ENCODE measurements at regions not wholly inside any gene's neighbourhood (a gene's known extent, or its start where the extent isn't known, plus 50 kb on each side); places are given as distances from the start of the nearest gene placed in this dataset.

DNA sequence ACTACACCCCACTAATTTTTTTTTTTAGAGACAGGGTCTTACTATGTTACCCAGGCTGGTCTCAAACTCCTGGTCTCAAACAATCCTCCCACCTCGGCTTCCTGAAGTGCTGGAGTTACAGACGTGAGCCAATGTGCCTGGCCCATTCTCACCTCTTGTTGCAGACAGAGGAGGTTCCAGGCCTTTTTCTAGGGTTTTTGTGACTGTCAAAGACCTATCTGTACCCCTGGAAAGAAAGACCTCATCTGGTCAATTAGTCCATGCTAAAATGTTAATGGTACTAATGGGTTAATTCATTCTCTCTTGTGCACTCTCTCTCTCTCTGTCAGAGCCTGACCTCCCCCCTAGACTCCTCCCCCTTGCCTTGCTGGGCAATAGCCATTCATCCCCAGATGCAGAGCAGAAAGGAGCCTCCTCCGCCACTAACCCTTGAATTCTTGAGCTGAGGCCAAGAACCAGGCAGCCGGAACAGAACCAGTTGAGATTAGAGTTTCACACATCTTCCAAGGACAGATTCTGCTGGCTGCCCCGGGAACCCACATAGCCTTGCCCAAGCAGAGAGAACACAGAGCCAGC lies 209.7 kb downstream of the SKIDA1 start:
- no peak for DNase-seq

DNA sequence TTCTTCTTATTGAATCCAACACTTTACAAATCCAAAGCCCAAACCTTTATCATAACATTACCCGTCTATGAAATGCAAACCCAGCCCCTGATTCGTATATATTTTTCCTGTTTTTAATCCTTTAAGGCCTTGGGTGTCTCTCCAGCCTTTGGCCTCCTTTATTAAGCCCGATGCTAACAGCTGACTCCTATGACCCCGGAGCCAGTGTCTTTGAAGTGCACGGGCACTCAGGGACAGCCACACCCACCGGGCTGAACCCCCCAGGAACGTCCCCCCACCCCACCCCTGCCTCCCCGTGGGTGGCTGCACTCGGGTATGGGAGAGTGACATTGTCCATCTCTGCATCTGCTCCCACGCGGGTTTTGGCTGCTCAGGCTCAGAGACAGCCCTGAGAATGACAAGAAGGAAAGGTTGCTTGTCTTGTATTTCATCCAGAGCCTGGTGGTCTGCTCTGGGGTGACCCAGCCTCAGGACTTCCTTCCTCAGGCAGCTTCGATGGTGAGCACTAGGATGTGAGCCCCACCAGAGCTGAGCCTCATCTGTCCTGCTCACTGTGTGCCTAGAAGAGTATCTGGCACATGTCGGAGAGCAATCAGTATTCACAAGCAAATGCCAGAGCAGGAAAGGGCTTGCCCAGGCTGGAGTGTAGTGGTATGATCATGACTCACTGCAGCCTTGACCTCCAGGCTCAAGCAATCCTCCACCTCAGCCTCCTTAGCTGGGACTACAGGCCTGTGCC lies 210.4 kb downstream of the SKIDA1 start:
- DNase-seq: no peak

DNA sequence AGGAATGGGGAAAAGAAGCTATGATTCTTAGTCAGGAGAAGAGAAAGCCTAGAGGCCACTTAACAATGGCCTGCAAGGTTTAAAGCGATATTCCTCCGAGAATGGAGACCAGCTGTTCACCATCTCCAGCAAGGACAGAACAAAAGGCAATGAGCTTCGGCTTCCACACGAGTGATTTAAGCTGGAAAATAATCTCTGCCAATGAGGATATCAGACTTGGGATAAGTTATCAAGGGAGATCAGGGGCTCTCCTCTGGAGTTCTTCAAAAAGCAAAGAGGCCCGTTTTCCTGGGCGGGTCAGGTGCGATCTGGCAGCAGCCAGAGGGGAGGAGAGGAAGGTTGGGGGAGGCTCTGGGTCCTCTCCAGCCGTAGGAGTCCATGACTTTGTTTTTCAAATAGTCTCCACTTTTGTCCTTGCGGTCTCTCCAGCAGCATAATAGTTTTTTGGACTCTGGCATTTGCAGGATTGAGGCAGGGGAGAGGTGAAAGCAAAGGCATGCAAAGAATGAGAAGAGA lies 211.3 kb downstream of the SKIDA1 start:
- no peak for DNase-seq

DNA sequence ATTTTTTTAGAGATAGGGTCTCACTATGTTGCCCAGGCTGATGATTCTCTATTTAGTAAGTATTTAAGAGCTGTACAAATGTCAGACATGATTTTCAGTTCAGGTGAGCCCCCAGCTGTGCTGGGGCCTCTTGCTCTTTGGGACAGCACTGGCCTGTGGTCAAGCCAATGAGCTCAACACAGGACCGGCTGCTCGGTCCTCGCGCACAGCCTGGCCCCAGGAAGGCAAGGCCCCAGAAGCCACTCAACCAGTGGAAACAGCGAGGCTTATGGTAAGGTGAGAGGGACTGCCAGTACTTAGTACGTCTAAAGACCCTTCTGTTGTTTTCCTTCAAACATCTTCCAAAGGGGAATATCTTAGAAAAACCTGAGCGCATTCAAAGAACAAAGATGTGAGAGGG lies 211.8 kb downstream of the SKIDA1 start:
- no peak for DNase-seq

DNA sequence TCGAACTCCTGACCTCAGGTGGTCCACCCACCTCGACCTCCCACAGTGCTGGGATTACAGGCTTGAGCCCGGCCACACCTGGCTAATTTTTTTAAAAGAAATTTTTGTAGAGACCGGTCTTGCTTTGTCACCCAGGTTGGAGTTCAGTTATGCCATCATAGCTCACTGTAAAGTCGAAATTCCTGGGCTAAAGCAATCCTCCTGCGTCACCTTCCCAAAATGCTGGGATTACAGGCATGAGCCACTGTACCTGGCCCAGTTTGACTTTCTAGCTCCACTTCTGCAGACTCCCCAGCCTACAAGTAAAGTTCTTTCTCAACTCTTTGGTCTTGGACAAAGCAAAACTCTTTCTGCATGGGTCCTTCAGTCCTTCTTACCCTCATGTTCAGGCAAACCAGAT lies 214.1 kb downstream of the SKIDA1 start:
- DNase-seq: no peak

DNA sequence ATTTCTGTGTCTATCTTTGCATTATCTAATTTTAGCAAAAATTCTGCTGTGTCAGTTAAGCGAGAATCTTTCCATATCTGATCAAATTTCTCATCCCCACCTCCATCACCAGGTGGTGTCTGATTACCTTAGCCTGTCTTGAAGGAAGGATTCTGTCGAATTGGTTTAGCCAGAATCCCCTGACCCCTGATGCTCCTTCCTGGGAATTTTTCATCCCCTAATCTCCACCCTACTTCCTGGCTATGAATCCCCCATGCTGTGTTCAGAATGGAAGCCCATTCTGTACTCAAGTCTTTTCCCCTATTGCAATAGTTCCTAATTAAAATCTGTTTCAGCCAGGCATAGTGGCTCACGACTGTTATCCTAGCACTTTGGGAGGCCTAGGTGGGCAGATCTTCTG lies 216.1 kb downstream of the SKIDA1 start:
- no peak for DNase-seq

DNA sequence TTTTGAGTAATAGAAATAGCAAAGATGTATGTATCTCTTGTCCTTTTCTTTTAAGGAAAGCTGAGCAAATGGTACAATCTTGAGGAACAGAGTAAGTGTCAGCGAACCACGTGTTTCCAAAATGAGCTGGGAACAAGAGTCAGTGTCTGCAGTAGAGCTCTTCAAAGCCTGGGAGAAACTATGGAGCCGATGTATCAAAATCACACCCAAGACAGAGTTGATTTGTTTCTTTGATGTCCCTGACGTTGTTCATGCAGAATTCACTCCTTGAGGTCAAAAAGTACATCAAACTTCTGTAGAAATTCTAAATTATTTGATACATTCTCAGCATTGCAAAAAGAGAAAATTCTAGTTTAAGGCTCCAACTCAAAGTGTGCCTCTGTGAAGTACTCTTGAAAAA lies 216.5 kb downstream of the SKIDA1 start:
- no peak for DNase-seq

DNA sequence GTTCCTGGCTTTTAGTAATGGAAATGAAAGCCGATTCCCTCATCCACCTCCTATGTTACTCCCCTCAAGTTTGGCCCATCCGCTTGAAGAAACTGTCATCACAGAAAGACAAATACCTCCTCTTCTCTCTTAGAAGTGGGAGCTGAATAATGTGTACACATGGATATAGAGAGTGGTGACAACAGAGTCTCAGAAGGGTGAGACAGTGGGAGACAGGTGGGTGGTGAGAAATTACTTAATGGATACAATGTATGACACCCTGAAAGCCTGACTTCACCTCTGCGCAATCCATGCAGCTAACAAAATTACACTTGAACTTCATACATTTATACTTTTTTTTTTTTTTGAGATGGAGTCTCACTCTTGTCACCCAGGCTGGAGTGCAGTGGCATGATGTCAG lies 217.5 kb downstream of the SKIDA1 start:
- DNase-seq: no peak

DNA sequence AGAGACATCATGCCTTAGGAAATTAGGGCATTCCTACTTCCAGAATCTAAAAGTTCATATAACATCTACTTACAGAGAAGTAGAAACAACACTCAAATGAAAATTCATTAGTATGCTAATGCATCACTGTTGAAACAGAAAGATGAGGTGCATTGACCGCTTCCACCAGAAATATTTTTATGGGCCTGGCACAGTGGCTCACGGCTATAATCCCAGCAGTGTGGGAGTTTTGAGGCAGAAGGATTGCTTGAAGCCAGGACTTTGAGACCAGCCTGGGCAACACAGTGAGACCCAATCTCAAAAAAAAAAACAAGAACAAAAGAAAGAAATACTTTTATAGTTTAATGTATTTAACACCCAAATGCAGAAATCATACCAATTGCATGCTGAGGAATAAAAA lies 220.9 kb downstream of the SKIDA1 start:
- DNase-seq: no peak

DNA sequence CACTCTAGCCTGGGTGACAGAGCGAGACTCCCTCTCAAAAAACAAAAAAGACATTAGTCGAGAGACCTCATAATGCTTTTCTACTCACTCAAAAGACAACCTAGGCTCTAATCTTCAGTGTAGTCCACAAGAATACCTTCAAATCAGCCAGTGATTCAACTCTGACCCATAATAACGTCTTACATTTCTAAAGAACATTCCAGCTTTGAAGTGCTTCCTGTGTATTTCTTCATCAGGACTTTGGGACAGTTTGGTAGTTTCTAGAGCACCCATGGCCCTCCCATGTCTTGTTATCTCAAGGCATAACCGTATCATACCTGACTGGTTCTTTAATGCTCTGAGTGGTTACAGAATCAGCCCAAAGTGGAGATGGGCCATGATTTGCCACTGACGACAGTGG lies 221.3 kb downstream of the SKIDA1 start:
- DNase-seq: no peak

DNA sequence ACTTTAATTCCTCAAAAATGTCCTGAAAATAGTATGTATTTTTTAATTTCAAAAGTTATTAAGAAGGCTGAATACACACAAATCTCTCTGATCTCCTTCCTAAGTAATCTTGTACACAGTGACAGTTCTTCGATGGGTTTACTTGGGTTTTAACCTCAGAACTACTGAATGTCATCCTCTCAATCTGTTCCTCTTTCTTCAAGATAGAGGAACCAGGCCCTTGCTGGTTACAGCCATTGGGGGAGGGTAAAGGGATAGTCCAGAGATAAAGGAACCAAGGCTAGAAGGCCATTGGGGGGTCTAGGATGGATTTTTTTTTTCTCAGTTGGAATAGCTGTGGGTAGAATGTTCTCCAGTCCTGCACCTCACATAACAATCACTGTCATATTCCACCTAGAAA lies 224.9 kb downstream of the SKIDA1 start:
- no peak for DNase-seq

DNA sequence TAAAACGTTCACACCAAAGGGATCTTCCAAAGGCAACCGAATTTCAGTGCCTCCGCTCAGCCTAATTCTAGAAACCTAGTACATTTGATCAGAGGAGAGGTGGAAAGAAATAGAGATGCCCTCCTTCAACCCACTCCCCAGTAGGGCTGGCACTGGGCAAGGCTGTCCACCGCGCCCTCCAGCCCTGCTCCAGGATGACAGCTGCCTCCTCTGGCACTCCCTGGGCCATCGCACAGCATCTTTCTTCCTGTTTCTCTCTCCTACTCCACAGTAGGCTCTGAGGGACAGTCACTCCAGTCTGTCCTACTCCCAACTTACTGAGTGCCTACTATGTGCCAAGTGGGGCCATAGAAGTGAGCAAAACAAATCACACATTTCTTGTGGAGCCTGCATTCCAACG lies 226.2 kb downstream of the SKIDA1 start:
- no peak for DNase-seq

DNA sequence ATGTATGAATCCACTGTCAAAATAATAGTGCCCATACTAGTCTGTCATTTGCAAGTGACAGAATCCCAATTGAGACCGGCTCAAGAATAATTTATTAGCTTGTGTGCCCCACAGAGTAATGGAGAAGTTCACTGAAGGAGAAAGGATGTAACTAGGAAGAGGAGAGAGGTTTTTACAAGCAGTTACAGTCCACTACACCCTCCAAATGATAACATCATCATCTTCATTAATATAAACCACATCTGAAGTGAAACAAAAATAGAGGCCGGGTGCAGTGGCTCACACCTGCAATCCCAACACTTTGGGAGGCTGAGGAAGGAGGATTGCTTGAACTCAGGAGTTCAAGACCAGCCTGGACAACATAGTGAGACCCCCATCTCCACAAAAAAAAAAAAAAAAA lies 226.8 kb downstream of the SKIDA1 start:
- no peak for DNase-seq

DNA sequence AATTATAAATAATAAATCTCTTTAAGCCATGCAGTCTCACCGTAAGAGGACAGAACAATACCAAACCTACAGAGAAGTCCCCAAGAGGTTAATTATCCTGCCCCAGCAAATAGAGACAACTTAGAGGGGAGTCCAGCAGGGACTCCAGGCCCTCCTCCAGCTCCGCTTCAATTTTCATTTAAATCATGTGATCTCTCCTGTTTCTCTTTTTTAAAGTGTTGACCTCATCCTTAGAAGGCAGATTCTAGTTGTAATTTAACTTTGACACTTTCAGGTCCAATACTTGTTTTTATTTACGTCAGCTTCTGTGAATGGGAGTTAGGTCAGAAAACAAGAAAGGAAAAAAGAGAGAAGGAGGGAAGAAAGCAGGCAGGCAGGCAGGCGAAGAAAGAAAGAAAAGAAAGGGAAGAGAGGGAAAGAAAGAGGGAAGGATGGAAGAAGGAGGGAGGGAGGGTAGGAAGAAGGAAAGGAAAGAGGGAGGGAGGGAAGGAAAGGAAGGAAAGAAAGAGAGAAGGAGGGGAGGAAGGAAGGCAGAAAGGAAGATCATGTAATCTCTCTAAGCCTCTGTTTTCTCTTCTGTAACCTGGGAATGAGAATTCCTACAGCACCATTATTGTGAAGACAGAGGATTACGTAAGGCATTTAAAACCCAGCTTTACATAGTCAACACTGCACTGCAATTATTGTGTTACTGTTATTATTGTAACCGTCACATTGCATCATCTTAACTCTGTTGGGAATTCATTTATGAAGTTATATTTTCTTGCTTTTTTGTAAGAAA lies 227.7 kb downstream of the SKIDA1 start:
- no peak for DNase-seq

DNA sequence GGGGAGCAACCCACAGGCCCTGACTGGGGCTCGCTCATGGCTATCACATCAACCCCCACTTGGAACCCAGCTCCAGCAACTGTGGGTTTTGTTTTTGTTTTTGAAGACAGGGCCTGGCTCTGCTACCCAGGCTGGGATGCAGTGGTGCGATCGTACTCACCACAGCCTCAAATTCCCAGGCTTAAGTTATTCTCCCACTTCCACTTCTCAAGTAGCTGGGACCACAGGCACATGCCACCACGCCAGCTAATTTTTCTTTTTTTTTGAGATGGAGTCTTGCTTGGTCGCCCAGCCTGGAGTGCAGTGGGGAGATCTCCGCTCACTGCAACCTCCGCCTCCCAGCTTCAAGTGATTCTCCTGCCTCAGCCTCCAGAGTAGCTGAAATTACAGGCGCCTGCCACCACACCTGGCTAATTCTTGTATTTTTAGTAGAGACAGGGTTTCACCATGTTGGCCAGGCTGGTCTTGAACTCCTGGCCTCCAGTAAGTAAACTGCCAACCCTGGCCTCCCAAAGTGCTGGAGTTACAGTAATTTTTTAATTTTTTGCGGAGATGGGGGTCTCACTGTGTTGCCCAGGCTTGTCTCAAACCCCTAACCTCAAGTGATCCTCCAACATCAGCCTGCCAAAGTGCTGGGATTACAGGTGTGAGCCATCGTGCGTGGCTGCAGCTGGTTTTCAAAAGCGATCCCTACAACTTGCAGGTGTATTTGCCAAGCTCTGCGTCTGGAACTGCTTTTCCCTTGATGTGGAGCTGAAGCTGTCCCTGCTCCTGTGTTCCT lies 228.7 kb downstream of the SKIDA1 start:
- no peak for DNase-seq

DNA sequence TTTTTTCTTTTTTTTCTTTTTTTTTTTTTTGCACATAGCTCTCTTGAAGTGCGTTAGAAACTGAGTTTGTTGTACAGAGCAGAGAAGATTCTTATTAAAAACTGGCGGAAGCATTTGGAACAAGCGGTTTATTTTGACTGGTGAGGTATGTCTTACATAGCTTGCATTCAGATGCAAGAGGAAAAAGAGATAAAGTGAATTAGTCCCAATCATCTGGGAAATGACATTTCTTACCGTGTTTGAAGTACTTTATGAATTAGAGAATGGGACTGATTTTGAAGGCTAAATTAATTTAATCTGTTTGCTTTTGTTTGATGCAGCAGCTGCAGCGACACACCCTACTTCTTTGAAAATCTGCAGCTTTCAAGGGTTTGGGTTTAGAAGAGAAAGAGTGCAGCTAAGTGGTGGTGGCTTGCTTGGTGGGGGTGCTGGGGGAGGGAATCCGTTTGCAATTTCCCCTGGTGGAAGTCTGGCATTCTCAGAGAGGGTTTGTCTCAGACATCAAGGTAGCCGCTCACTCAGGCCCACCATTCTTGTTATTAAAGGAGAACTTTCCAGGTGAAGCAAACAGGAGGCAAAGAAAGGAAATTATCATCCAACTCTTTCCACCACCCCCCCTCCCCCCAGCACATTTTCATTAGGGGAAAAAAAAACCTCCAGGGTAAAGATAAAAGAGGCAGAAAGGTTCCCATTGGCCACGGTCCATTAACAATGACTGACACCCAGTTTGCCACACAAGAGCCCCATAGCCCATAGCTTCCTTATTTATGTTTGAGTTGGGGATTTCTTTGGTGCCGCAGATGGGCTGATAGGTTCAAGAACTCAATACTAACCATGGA lies 231.7 kb downstream of the SKIDA1 start:
- DNase-seq: no peak

DNA sequence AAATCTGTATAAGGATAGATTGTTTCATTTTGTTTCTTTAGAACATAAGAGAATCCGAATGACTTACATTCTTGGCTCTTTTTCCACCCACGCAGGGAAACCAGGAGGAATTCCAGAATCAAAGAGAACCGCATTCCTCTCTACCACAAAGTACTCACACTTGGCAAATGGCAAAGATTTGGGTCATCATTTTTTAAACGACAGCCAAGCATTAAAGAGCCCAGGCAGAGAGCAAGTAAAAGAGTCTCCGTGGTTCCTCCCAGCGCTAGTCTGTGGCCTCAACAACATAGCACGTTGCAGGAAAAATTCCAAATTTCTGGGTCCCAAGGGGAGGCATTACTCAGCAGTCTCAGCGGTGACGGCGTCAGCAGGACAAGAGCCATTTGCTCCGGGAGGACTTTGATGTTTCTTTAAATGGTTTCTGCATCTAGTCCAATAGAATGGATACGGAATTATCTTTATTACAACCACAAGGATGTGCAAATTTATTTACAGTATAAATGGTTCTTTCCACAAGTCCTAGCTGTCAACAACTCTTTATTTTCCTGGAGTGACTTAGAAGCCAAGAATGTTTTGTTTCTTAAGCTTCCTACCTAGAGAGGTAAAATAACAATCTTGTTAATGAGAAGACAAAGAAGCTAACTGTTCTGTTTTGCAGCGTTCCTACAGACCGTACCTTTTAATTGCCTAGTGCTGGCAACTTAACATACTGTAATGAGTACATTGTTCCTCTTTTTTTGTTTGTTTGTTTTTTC lies 232.5 kb downstream of the SKIDA1 start:
- DNase-seq: no peak

DNA sequence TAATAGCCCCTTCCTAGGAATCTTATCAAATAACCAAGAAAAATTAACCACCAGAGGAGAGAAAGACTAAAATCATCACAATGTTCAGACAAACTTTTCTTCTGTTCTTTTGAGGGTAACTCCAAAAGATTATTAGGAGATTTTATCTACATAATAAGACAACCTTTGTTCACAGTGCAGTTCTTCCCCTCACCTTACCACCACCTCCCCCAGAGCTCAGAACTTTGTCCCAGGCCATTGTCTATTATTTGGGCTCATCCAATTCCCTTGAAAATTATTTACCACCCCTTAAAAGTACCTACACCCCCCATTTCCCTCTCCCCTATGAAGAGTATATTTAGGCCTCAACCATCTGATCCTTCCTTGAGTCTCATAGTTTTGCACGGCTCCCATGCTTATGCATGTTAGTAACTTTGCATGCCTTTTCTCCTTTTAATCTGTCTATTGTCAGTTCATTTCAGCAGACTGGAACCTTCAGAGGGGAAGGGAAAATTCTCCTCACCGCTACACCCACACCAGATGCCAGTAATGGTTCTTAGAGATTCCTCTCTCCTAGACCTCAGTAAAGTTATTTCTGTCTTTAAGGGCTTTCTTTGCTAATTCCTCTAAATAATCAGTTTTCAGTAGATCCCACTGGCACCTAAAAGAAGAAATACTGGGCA lies 234.9 kb downstream of the SKIDA1 start:
- DNase-seq: no peak

DNA sequence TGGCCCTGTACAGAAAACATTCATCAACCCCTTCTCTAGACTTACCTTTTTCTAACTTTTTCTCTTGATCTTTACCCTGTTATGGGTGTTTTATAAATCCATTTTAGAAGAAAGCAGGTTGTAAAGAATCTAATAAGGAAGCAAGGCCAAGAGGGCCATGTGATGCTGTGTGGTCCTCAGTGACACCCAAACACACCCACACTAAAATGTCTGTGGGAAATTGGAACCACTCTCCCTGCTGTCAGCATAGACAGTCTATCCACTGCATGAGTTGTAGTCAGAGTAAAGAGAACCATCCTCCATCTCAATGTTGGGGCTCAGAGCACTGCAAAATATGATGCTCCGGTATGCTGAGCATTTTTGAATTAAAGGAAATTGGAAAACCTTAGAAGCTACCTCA lies 235.5 kb downstream of the SKIDA1 start:
- no peak for DNase-seq

DNA sequence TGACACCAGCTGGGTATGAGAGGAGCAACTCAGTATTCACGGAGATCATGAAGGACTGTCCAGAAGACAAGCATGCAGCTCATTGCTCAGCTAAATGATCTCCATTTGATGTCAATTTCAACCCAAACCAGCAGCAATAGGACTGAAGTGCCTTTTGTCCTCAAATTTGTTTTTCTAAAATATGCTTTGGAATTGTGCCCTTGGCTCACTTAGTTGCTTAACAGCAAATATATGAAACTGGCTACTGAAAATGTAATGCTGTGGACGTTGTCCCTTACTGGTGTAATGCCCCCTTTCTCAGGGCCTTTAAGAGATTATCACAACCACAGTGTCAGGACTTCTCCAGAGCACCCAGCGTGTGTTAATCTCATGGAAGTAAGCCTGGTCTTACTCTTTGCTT lies 236.2 kb downstream of the SKIDA1 start:
- DNase-seq: no peak

DNA sequence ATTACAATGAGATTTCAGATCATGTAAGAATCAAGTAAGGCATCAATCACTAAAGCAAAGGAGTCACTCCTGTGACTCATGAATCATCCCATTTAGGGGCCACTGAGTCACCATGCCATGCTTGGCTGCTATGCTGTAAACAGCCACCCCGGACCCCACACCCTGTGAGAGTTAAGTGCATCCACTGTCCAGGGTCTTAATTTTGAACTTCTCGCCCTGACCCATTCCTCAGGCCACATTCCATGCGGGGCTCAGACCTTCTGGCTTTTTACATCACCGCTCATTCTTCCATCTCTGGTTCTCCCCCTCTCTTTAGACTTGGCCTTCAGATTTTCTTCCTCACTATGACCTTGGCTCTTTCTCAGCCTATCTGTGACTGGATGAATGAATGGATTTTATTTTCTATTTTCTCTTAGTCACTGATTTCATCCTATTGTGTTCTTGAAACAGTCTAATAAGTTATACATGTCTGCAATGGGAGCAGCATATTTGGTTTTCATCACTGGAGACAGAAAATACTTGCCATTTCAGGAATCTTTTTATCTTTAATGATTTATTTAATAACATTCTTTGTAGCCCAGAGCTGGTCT lies 239.6 kb downstream of the SKIDA1 start:
- no peak for DNase-seq
